GM10266 (cell line): ENCODE measurements at regions not wholly inside any gene's neighbourhood (a gene's known extent, or its start where the extent isn't known, plus 50 kb on each side); places are given as distances from the start of the nearest gene placed in this dataset.

Experiments
- DNase-seq: peaks from one replicate; pipeline ENCODE4 v3.0.0; 2012; ENCODE audit errors: extremely low spot score
- CTCF ChIP-seq: IDR thresholded peaks from 2 replicates; pipeline ENCODE4 v1.5.1; 2012; ENCODE audit warnings: mild to moderate bottlenecking, low read depth; ENCODE audit not compliant: control insufficient read depth, insufficient read depth; ENCODE audit errors: missing control alignments

- no peak for TF ChIP-seq CTCF
- no peak for DNase-seq
These were observed 183.4 kb downstream of the LY86 start for GRCh38 chr6:6771964-6772363.

- TF ChIP-seq CTCF = no peak
- DNase-seq = no peak
These were observed 184.2 kb downstream of the LY86 start for GRCh38 chr6:6772751-6773150.

- no peak for TF ChIP-seq CTCF
- no peak for DNase-seq
These were observed 186.6 kb downstream of the LY86 start for GRCh38 chr6:6775074-6775473.

- TF ChIP-seq CTCF = no peak
- no peak for DNase-seq
These were observed 191.7 kb downstream of the LY86 start for GRCh38 chr6:6780231-6780630.

- no peak for DNase-seq
- no peak for TF ChIP-seq CTCF
These were observed 192.8 kb downstream of the LY86 start for GRCh38 chr6:6781172-6781872.

- no peak for DNase-seq
- no peak for TF ChIP-seq CTCF
These were observed 193.3 kb downstream of the LY86 start for GRCh38 chr6:6781873-6782227.

GRCh38 chr6:6783721-6784120 is 195.2 kb downstream of the LY86 start:
- TF ChIP-seq CTCF = no peak
- no peak for DNase-seq
